ENCODE measurements at regions not wholly inside any gene's neighbourhood (a gene's known extent, or its start where the extent isn't known, plus 50 kb on each side); places are given as distances from the start of the nearest gene placed in this dataset.
"Not testable (repeated sequence)": the region's sequence is repeated elsewhere in the genome, so short reads cannot be mapped to it uniquely, and the experiment has no call there.

GRCh38 chr5:119750887-119751733 lies 121.8 kb downstream of the FAM170A start:
- Histone ChIP-seq H3K36me3 (ENCODE audit: insufficient read depth, low read depth, low read length) (no peaks in the 10 kb centered on the region), H3K4me1 (ENCODE audit: insufficient read depth, low read length) (peaks cover 4% of the 10 kb centered on the region; the same call in 1 of the 2 replicates), H3K9ac (ENCODE audit: low read depth, low read length) (no peak overlapping the region), H3K27ac (ENCODE audit: low read length) (no peak overlapping the region), H3K27me3 (ENCODE audit: insufficient read depth, low read length) (no peaks in the 10 kb centered on the region), H3K4me3 (ENCODE audit: low read length) (no peak overlapping the region), H3K9me3 (ENCODE audit: insufficient read depth, low read depth, low read length) (no peaks in the 10 kb centered on the region)

- no peak overlapping the region for H3K4me3 ChIP-seq (ENCODE audit: low read length)
- no peaks in the 10 kb centered on the region for H3K27me3 ChIP-seq (ENCODE audit: insufficient read depth, low read length)
- H3K9me3 ChIP-seq (ENCODE audit: insufficient read depth, low read depth, low read length) = no peaks in the 10 kb centered on the region
- H3K9ac ChIP-seq (ENCODE audit: low read depth, low read length) = no peak overlapping the region
- H3K4me1 ChIP-seq (ENCODE audit: insufficient read depth, low read length) = peaks cover 4% of the 10 kb centered on the region; the same call in 1 of the 2 replicates
- no peaks in the 10 kb centered on the region for H3K36me3 ChIP-seq (ENCODE audit: insufficient read depth, low read depth, low read length)
- no peak overlapping the region for H3K27ac ChIP-seq (ENCODE audit: low read length)
Measured at GRCh38 chr5:119751734-119752094, 122.4 kb downstream of the FAM170A start.

GRCh38 chr5:119752921-119753886 lies 123.8 kb downstream of the FAM170A start:
- Histone ChIP-seq H3K27ac (ENCODE audit: low read length) (no peak overlapping the region), H3K4me1 (ENCODE audit: insufficient read depth, low read length) (peaks cover 4% of the 10 kb centered on the region; the same call in 1 of the 2 replicates), H3K4me3 (ENCODE audit: low read length) (no peak overlapping the region), H3K27me3 (ENCODE audit: insufficient read depth, low read length) (no peaks in the 10 kb centered on the region), H3K36me3 (ENCODE audit: insufficient read depth, low read depth, low read length) (no peaks in the 10 kb centered on the region), H3K9ac (ENCODE audit: low read depth, low read length) (no peak overlapping the region), H3K9me3 (ENCODE audit: insufficient read depth, low read depth, low read length) (no peaks in the 10 kb centered on the region)

GRCh38 chr5:119754825-119755224 lies 125.5 kb downstream of the FAM170A start:
- not testable (repeated sequence) for H3K4me1 ChIP-seq (ENCODE audit: insufficient read depth, low read length); H3K4me3 ChIP-seq (ENCODE audit: low read length); H3K36me3 ChIP-seq (ENCODE audit: insufficient read depth, low read depth, low read length); H3K27ac ChIP-seq (ENCODE audit: low read length); H3K27me3 ChIP-seq (ENCODE audit: insufficient read depth, low read length); H3K9me3 ChIP-seq (ENCODE audit: insufficient read depth, low read depth, low read length); H3K9ac ChIP-seq (ENCODE audit: low read depth, low read length)

- Histone ChIP-seq H3K9me3 (ENCODE audit: insufficient read depth, low read depth, low read length) (no peaks in the 10 kb centered on the region), H3K27me3 (ENCODE audit: insufficient read depth, low read length) (no peaks in the 10 kb centered on the region), H3K36me3 (ENCODE audit: insufficient read depth, low read depth, low read length) (no peaks in the 10 kb centered on the region), H3K9ac (ENCODE audit: low read depth, low read length) (no peak overlapping the region), H3K4me1 (ENCODE audit: insufficient read depth, low read length) (peaks cover 4% of the 10 kb centered on the region; the same call in 1 of the 2 replicates), H3K27ac (ENCODE audit: low read length) (no peak overlapping the region), H3K4me3 (ENCODE audit: low read length) (no peak overlapping the region)
Measured at GRCh38 chr5:119757276-119757675, 127.9 kb downstream of the FAM170A start.

- H3K36me3 ChIP-seq (ENCODE audit: insufficient read depth, low read depth, low read length) = not testable (repeated sequence)
Measured at GRCh38 chr5:119769695-119770693, 140.6 kb downstream of the FAM170A start.

GRCh38 chr5:119780145-119780544 lies 150.8 kb downstream of the FAM170A start:
- not testable (repeated sequence) for H3K4me3 ChIP-seq (ENCODE audit: low read length); H3K9me3 ChIP-seq (ENCODE audit: insufficient read depth, low read depth, low read length); H3K36me3 ChIP-seq (ENCODE audit: insufficient read depth, low read depth, low read length); H3K27me3 ChIP-seq (ENCODE audit: insufficient read depth, low read length); H3K9ac ChIP-seq (ENCODE audit: low read depth, low read length); H3K27ac ChIP-seq (ENCODE audit: low read length); H3K4me1 ChIP-seq (ENCODE audit: insufficient read depth, low read length)

More at GRCh38 chr5:119769695-119770693, 140.6 kb downstream of the FAM170A start:
- H3K9me3 ChIP-seq (ENCODE audit: insufficient read depth, low read depth, low read length); H3K9ac ChIP-seq (ENCODE audit: low read depth, low read length); H3K27ac ChIP-seq (ENCODE audit: low read length); H3K4me3 ChIP-seq (ENCODE audit: low read length); H3K27me3 ChIP-seq (ENCODE audit: insufficient read depth, low read length); H3K4me1 ChIP-seq (ENCODE audit: insufficient read depth, low read length): not testable (repeated sequence)

- no peaks in the 10 kb centered on the region for H3K36me3 ChIP-seq (ENCODE audit: insufficient read depth, low read depth, low read length)
- H3K9ac ChIP-seq (ENCODE audit: low read depth, low read length) = no peak overlapping the region
- no peaks in the 10 kb centered on the region for H3K4me1 ChIP-seq (ENCODE audit: insufficient read depth, low read length)
- H3K4me3 ChIP-seq (ENCODE audit: low read length) = no peak overlapping the region
- H3K27ac ChIP-seq (ENCODE audit: low read length) = no peak overlapping the region
- no peaks in the 10 kb centered on the region for H3K9me3 ChIP-seq (ENCODE audit: insufficient read depth, low read depth, low read length)
- H3K27me3 ChIP-seq (ENCODE audit: insufficient read depth, low read length) = no peaks in the 10 kb centered on the region
Measured at GRCh38 chr5:119785057-119785456, 155.7 kb downstream of the FAM170A start.

GRCh38 chr5:119789406-119790117 lies 160.2 kb downstream of the FAM170A start:
- no peaks in the 10 kb centered on the region for H3K27me3 ChIP-seq (ENCODE audit: insufficient read depth, low read length)
- no peaks in the 10 kb centered on the region for H3K36me3 ChIP-seq (ENCODE audit: insufficient read depth, low read depth, low read length)
- no peaks in the 10 kb centered on the region for H3K9me3 ChIP-seq (ENCODE audit: insufficient read depth, low read depth, low read length)
- H3K27ac ChIP-seq (ENCODE audit: low read length) = no peak overlapping the region
- H3K4me3 ChIP-seq (ENCODE audit: low read length) = no peak overlapping the region
- no peaks in the 10 kb centered on the region for H3K4me1 ChIP-seq (ENCODE audit: insufficient read depth, low read length)
- H3K9ac ChIP-seq (ENCODE audit: low read depth, low read length) = no peak overlapping the region

GRCh38 chr5:119792161-119792799 lies 162.9 kb downstream of the FAM170A start:
- no peaks in the 10 kb centered on the region for H3K27me3 ChIP-seq (ENCODE audit: insufficient read depth, low read length)
- no peaks in the 10 kb centered on the region for H3K36me3 ChIP-seq (ENCODE audit: insufficient read depth, low read depth, low read length)
- no peak overlapping the region for H3K4me3 ChIP-seq (ENCODE audit: low read length)
- no peak overlapping the region for H3K27ac ChIP-seq (ENCODE audit: low read length)
- no peaks in the 10 kb centered on the region for H3K4me1 ChIP-seq (ENCODE audit: insufficient read depth, low read length)
- H3K9me3 ChIP-seq (ENCODE audit: insufficient read depth, low read depth, low read length) = no peaks in the 10 kb centered on the region
- no peak overlapping the region for H3K9ac ChIP-seq (ENCODE audit: low read depth, low read length)
